GM21576 (cell line): ENCODE measurements at regions not wholly inside any gene's neighbourhood (a gene's known extent, or its start where the extent isn't known, plus 50 kb on each side); places are given as distances from the start of the nearest gene placed in this dataset.
"Not testable (repeated sequence)": the region's sequence is repeated elsewhere in the genome, so short reads cannot be mapped to it uniquely, and the experiment has no call there.

ENCODE experiments used
- ATAC-seq: cut with Tn5 transposase; IDR thresholded peaks from one replicate; pipeline ENCODE4 v1.9.1; 2021; ENCODE audit warnings: mild to moderate bottlenecking, moderate library complexity; ENCODE audit not compliant: unreplicated experiment

GRCh38 chr5:51558682-51559081 is 175.4 kb downstream of the ISL1 start:
- no peak for ATAC-seq

DNA sequence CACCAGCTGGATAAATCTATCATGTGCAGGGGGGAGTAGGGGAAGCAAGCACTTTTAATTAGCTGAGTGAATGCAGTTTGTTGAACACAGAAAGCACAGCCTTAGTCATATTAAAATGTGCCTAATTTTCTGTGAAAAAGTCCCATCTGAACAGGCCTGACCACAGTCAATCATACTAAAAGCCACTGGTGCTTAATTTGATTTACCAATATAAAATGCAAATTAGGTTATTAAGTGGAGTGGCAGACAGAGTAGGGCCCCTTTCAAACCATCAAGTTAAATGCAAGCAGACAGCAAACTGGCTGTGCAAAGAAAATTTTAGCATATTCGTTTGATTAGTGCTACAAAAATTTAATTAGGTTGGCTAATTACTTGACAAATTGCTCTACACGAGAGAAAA is 176.1 kb downstream of the ISL1 start:
- no peak for ATAC-seq

- no peak for ATAC-seq
Measured at GRCh38 chr5:51559921-51560658, 176.8 kb downstream of the ISL1 start.

- ATAC-seq: no peak
Measured at GRCh38 chr5:51566953-51567352, 183.7 kb downstream of the ISL1 start.

DNA sequence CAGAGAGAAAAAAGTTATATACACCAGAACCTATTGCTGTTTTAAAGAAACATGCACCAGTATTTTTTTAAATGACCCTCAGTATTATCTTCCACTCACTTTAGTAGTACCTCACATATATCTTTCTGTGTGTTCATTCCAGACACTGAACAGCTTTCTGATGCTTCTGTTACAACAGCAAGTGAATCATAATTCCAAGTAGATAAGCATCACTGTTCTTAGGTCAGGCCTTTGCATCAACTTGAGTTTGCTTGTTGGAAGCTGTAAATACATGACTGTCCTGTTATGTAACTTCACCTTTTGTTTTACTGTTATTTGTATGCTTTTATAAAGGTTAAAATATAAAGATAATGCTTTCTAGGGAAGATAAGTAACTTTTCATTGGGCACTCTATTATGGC is 184.4 kb downstream of the ISL1 start:
- no peak for ATAC-seq

- no peak for ATAC-seq
Measured at GRCh38 chr5:51573835-51574234, 190.6 kb downstream of the ISL1 start.

- ATAC-seq: no peak
Measured at GRCh38 chr5:51582871-51583394, 199.7 kb downstream of the ISL1 start.

- ATAC-seq: no peak
Measured at GRCh38 chr5:51598026-51598425, 214.8 kb downstream of the ISL1 start.

GRCh38 chr5:51599587-51599986 is 216.3 kb downstream of the ISL1 start:
- no peak for ATAC-seq

DNA sequence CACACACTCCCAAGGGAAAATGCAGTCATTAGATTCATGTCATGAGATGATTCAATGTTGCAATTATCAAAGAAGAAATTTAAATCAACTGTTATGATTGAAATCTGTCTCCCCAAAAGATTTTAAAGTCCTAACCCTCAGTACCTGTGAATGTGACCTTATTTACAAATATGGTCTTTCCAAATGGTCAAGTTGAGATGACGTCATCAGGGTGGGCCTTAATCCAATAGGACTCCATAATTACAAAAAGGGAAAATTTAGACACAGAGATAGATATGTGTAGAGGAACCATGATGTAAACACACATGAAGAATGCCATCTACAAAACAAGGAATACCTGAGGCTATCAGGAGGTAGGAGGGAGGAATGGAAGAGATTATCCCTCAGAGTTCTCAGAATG is 221.1 kb downstream of the ISL1 start:
- no peak for ATAC-seq

- no peak for ATAC-seq
Measured at GRCh38 chr5:51606921-51607320, 223.7 kb downstream of the ISL1 start.

DNA sequence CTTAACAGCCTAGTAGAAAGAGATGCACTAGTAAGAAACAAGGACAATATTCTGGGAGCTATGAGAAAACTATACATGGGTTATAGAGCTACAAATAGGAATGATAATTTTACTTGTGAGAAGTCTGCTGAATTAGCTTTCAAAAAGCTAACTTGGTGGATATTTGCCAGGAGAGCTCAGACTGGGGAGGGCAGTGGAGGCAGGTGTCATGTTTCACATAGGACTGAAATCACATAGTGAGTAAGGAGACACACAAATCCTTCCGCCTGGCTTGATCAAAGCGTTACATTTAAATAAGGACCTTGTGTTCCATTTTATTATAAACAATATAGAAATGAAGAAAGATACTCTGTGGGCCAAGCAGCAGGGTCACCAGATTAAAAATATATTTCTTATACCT is 235.0 kb downstream of the ISL1 start:
- no peak for ATAC-seq

DNA sequence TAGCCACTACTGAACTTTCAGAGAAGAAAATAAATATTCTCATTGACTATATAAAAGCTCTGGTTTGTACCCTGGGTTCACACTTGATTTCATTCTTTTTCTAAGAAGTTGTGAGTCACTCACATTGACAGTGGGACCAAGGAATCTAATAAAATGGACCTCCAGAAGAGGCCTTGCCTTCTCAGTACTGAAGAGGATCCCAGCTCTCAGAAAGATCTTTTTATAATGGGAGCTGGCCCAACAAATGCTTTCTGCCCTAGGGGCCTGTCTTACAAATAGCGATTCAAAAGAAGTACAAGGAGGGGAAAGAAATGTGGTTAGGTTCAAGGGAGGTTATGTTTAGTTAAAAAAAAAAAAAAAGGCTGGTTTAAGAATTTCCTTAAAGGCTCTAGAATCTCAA is 237.9 kb downstream of the ISL1 start:
- ATAC-seq: no peak

DNA sequence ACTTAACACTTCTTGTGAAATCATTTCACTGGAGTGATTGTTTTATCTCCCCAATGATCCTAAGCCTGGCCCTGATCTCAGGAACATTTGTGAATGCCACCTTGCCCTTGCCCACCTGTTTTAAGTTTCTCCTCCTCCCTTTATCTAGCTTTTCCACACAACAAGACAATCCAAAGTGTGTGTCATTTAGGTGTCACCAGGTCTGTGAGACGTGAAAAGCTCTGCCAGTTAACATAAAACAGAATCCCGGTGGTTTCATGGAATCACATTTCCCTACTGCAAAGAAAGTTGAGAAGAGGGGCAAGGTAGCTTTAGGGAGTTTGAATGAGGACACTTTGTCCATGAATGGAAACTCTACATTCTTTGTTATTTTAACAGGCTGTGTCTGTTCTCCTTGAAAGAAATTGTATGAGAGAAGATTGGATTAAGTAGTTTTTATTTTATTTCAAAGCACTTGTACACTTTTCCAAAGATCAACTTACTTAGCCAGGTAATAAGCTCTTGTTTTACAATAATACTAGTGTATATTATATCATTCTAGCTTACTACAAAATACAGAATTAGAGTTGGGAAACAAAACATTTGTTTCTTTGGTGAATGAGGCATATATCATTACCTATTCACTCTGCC is 239.0 kb downstream of the ISL1 start:
- ATAC-seq: no peak

- ATAC-seq: no peak
Measured at GRCh38 chr5:51625224-51625968, 242.1 kb downstream of the ISL1 start.

GRCh38 chr5:51632027-51632426 is 248.8 kb downstream of the ISL1 start:
- ATAC-seq: no peak

DNA sequence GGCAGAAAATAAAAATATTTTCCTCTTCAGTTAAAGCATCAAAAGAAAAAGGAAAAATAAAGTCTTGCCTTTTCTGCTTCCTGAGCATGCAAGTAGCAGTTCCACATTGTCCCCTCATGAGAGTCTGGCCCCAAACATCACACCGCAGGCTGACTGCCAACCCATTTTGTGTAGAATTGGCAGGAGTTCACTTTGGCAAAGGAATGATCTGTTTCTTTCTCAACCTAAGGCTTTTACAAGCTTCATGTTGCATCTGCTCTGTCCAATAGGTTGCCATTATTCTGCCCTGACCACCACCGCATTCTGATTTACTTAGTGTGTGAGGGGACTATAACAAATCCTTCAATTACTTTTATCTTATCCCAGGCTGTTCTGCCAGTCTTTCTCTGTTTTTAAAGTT is 249.5 kb downstream of the ISL1 start:
- no peak for ATAC-seq

GRCh38 chr5:51636973-51637372 is 253.7 kb downstream of the ISL1 start:
- ATAC-seq: not testable (repeated sequence)

DNA sequence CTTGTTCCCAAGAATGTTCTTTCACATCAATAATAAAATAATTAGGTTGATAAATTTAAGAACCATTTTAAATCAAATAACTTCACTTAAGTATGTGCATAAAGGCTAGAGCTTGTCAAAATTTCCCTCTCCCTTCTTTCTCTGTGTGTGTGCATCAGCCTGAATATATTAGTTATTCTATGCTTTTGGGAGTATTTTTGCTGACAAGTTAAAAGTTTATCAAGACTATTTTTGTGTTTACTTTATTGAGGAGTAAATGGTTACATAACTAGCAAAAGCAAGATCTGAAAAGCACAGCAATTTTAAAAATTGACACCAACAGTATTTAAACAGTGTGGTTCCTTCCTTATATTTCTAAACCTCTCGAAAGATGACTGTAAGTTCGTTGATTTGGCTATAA is 261.7 kb downstream of the ISL1 start:
- no peak for ATAC-seq

GRCh38 chr5:51646482-51646881 is 263.2 kb downstream of the ISL1 start:
- ATAC-seq: no peak

- no peak for ATAC-seq
Measured at GRCh38 chr5:51650824-51651223, 267.6 kb downstream of the ISL1 start.

DNA sequence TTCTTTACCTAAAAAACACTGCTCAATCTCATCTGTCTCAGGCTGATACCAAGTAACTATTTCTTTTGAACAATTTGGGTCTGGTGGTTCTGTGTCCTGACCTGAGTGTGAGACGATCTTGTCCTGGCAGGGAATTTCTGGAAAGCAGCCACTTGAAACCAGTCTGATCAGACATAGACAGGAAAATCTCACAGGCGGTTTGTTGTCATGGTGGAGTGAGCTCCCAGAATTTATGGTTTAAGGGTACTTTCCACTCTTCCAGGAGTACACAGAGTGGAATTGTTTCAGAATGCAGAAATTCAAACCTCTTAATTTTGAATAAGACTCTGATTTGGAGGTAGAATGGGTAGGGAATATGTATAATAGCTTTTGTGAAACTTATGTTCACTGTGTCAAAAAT is 268.2 kb downstream of the ISL1 start:
- no peak for ATAC-seq
